HG03571 (cell line): ENCODE measurements at regions not wholly inside any gene's neighbourhood (a gene's known extent, or its start where the extent isn't known, plus 50 kb on each side); places are given as distances from the start of the nearest gene placed in this dataset.
"Not testable (repeated sequence)": the region's sequence is repeated elsewhere in the genome, so short reads cannot be mapped to it uniquely, and the experiment has no call there.

Experiments used
- ATAC-seq: cut with Tn5 transposase; IDR thresholded peaks from one replicate; pipeline ENCODE4 v1.9.1; 2021; ENCODE audit not compliant: unreplicated experiment

DNA sequence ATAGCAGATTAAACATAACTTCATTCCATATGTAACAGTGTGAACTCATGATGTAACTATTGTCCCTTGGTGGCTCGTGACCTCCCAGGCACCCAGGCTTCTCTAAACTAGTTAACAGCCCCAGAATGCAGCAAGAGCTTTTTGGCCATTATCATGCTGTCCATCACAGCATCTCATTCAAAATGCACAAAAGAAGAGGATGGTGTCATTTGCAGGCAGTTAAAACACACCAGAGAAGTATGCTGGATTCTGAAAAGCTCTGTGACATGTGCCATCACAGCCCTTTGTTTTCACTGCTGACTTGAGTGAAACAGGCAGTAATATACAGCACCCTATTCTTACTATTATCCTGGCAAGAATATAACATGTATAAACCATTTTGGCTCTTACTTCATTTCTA is 117.6 kb upstream of the CHMP2B start:
- ATAC-seq: no peak

GRCh38 chr3:87101861-87102625 is 111.1 kb upstream of the VGLL3 start:
- no peak for ATAC-seq

DNA sequence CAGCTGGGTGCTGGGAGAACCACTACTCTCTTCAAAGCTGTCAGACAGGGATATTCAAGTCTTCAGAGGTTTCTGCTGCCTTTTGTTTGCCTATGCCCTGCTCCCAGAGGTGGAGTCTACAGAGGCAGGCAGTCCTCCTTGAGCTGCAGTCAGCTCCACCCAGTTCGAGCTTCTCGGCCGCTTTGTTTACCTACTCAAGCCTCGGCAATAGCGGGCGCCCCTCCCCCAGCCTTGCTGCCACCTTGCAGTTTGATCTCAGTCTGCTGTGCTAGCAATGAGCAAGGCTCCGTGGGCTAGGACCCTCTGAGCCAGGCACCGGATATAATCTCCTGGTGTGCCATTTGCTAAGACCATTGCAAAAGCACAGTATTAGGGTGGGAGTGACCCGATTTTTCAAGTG is 106.8 kb upstream of the VGLL3 start:
- ATAC-seq: not testable (repeated sequence)

GRCh38 chr3:87090631-87091030 is 99.7 kb upstream of the VGLL3 start:
- ATAC-seq: no peak

DNA sequence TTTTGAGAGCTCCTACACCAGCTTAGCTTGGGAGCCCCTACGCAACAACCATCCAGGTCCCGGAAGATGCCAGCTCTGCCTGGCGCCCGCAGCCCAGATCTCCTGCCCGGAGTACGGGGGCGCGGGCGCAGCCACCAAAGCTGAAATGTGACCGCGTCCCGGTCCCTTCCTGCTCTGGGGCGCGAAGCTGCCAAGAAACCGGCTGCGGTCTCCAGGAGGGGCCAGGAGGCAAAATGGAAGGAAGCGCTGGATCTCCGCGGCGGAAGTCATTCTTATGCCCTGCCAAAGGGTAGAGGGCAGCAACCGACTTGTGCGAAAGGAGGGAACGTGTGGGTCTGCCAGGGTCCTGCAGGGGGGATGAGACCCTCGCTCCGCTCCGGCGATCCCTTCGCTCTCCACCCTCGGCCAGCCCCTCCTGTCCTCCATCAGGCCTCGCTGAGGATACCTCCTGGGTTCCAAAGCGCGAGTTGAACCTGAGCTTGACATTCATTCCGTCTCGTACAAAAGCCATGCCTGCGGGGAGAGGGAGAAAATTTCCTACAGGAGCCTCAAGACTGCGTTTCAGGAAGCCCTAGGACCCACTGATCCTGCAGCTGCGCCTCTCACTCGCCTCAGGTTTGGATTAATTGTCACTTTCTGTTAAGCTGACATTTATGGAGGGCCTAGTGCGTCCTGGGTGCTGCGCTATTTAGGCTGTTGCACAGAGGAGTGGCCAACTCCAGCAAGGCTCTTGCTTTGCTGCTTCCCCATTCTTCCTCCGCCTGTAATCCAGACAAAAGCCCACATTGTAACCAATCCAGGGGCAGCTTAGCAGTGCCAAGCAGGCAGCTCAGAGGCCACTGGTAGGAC is 98.3 kb upstream of the VGLL3 start:
- peak; percentile 50 for ATAC-seq

- ATAC-seq: no peak
Measured at GRCh38 chr3:87088430-87088992, 97.6 kb upstream of the VGLL3 start.

GRCh38 chr3:87084868-87085267 is 93.9 kb upstream of the VGLL3 start:
- no peak for ATAC-seq

GRCh38 chr3:87082796-87083440 is 92.0 kb upstream of the VGLL3 start:
- no peak for ATAC-seq

GRCh38 chr3:87077355-87077754 is 86.4 kb upstream of the VGLL3 start:
- no peak for ATAC-seq

- ATAC-seq: no peak
Measured at GRCh38 chr3:87076946-87077345, 86.0 kb upstream of the VGLL3 start.

DNA sequence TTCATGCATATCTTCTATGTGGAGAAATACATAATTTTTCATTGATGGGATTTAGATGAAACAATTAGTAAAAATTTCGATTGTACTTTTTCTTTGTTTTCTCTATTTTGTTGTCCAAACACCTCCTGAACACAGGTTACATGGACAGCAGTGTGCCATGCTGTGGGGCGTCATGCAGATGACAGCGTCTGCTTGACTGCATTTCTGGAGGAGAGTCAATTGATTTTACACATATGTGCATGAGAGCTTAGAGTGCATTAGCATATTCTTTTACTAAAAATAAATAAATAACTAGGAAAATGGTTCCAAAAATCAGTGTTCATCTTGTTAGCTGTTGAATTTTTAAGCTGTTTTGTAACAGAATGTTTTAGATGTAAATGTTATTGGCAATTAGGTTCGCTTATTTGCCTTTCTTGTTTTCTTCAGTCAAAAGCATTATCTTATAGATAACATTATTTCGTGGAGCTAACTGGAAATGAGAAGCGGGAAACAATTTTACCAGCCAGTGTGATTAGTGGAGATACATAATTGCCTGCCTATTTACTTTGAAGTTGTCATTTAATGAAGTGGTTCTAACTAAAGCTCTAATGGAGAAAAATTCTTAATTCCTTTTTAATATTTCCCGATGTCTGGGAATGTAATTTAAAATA is 82.7 kb upstream of the VGLL3 start:
- no peak for ATAC-seq

GRCh38 chr3:87072446-87072845 is 81.5 kb upstream of the VGLL3 start:
- ATAC-seq: no peak

DNA sequence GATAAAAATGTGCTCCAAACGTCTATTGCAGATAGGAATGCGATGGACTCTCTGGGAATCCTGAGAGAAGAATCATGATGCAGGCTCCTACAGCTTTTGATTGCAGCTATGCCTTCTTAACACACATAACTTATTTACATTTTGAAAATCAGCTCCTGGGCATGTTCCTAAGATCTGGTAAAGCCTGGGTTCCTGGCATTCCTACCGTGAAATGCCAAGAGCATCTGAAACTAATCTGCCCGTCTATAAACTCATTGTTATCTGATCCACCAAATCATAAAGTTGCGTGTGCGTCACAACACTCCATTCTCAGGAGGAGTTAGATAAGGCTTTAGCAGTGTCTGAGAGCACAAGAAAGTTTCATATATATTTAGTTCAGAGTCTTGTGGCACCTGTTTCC is 79.0 kb upstream of the VGLL3 start:
- ATAC-seq: no peak

DNA sequence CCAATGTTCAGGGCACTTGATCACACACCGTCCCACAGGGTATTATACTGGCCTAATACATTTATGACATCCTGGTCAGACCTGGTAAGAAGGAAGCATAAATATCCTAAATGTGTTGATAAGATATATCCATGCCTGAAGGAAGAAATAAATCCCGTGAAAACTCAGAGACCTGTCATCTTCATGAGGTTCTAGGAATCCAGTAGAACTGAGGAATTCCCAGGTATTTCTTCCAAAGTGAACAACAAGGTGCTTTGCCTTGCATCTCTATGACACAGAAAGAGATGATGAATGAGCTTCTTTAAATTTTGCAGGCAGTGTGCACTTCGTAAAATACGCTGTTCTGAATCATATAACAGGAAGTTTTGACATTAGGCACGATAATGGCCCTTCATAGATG is 78.1 kb upstream of the VGLL3 start:
- no peak for ATAC-seq

GRCh38 chr3:87062685-87063084 is 71.7 kb upstream of the VGLL3 start:
- no peak for ATAC-seq

DNA sequence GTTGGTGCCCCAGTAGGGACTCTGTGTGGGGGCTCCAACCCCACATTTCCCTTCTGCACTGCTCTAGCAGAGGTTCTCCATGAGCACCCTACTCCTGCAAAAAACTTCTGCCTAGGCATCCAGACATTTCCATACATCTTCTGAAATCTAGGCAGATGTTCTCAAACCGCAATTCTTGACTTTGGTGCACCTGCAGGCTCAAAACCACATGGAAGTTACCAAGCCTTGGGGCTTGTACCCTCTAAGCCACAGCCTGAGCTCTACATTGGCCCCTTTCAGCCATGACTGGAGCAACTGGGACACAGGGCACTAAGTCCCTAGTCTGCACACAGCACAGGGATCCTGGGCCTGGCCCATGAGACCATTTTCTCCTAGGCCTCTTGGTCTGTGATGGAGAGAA is 66.5 kb upstream of the VGLL3 start:
- ATAC-seq: no peak

DNA sequence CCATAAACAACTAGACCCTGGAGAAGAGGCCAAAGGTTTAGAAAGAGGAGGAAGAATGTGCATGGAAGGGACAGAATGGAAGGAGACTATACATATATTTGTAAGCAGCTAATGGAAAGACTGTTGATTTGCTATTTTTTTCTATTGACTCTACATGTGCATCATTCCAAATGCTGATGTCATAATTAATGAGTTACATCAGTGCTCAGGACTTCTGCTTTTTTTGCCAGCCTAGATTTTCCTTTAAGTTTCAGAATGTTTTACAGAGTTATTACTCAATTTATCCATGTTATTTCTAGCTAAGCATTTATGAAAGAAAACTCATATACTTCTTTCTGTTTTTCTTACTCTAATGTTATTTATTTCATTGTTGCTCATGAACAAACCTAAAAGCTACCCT is 62.6 kb upstream of the VGLL3 start:
- ATAC-seq: no peak

DNA sequence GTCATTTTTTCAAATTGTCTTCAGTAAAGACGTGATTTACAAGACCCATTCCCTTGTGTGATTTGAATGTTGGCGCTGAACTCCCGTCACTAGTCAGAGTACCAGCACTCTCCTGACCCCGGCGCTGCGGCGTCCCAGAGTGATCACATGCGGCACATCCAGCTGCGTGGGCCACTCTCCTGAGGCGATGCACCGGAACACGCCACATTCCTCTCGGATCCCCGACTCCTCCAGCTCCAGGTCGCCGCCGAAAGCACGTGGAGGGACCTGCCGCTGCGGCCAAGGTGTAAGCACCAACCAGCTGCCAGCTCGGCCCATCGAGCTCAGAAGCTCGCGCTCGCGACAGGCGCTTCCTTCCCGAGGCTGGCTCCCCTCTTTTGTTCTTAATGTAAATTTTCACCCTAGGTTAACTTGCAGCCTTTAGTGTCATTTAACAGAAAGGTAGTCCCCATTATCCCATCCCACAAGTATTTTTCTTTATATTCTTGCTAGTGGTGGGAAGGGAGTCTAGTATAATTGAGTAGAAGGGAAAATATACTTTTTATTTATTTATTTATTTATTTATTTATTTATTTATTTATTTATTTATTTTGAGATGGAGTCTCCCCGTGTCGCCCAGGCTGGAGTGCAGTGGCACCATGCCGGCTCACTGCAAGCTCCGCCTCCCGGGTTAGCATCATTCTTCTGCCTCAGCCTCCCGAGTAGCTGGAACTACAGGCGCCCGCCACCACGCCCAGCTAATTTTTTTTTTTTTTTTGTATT is 61.7 kb upstream of the VGLL3 start:
- ATAC-seq: no peak

GRCh38 chr3:87047852-87048251 is 56.9 kb upstream of the VGLL3 start:
- ATAC-seq: no peak

- ATAC-seq: no peak
Measured at GRCh38 chr3:87046241-87046640, 55.3 kb upstream of the VGLL3 start.
